Activated effector memory CD4-positive, alpha-beta T cell treated with Interleukin-2 at 50 U/mL for 16 hours (primary cell): ENCODE measurements at regions not wholly inside any gene's neighbourhood (a gene's known extent, or its start where the extent isn't known, plus 50 kb on each side); places are given as distances from the start of the nearest gene placed in this dataset.
A peak's percentile ranks its signal among the peaks of the same experiment; 100 is the strongest.

Source experiments
- DNase-seq: peaks from one replicate; pipeline ENCODE4 v3.0.0-alpha.2; 2020

DNA sequence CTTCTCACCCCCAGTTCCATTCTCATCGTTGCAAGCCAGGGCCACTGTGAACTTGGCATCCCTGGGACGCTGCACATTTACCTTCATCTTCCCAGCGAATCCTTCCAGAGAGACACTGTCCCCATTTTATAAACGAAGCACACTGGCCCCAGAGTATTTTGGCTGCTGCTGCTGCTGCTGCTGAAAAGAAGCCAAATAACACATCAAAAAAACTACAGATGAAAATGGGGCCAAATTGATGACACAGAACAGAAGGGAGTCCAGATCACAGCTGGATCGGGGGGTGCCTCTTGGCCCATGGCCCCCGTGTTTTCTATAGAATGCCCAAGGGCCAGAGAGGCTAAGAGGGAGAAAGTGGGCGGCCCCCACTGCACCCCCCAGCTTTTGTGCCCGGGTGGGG, 221.0 kb upstream of the IGF1R start:
- no peak for DNase-seq

DNA sequence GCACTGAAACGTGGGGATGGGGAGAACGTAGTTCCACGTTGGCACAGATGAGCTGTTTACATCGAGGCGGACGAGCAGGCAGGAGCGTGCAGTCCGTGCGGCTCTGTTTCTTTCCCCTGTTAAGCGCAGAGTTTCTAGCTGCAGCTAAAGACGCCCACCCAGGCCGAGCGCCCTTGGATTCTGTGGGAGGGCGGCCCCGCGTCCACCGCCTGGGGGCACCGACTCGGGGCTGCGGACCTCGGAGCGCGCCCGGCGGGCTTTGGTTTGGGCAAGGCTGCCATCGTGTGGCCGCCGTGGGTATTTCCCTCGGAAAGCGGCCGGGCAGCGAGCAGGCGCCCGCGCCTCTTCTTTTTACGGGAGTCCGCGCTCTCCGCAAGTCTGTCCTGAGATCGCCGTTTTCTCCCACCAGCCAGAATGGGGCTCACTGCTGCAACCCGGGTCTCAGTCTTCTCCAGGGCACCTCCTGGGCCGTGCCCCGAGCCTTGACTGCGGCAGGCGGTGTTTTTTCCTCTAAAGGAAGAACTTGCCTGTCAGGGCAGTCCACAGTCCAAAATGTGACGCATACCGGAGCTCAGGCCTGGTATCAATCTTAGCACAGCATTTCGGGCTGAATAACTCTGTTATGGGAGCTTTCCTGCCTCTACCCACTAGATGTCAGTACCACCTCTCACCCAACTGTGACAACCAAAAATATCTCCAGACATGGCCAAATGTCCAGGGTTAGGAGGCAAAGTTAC, 219.9 kb upstream of the IGF1R start:
- peak; percentile 18 for DNase-seq

DNA sequence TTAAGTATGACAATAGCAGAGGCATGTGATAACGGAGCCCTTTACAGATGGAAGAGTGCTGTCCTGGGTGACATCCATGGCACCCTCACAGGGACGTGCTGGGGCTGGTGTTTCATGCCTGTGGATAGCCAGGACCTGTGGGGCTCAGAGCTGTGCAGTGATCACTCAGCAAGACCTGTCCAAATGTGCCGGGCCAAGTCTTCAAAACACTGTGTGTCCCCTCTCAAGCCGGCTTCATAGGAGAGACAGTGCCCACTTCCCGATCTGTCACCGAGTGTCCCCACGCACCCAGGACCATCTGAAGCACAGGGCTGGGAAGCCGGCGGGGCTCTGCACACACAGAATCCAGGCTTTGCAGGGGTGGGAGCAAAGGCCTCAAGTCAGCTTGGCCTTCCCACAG, 217.2 kb upstream of the IGF1R start:
- DNase-seq: no peak

GRCh38 chr15:98433346-98433745, 215.0 kb upstream of the IGF1R start:
- DNase-seq: no peak

- no peak for DNase-seq
Observed at GRCh38 chr15:98433856-98434255, 214.5 kb upstream of the IGF1R start.

- no peak for DNase-seq
Observed at GRCh38 chr15:98437752-98438151, 210.6 kb upstream of the IGF1R start.

GRCh38 chr15:98438326-98438725, 210.0 kb upstream of the IGF1R start:
- no peak for DNase-seq

GRCh38 chr15:98438907-98439306, 209.4 kb upstream of the IGF1R start:
- DNase-seq: no peak

DNA sequence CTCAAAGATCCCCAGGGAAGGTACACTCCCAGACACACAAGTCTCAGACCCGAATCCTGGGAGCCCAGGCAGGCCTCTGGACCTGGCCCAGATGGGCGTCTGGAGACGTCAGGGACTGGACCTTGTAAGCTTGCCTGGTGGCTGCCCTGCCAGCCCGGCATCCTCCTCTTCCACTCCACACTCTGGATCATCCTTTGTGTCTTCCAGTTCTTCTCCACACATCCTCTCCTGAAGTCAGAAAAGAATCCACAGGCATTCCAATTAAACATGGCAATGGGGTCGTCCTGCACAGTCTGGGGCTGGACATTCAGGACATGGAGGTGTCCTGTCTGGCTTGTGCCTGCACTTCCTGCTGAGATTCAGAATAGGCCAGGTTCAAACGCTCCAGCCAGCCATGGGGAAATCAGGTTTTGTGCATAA, 208.8 kb upstream of the IGF1R start:
- no peak for DNase-seq

- no peak for DNase-seq
Observed at GRCh38 chr15:98440917-98441316, 207.4 kb upstream of the IGF1R start.

- no peak for DNase-seq
Observed at GRCh38 chr15:98441599-98441998, 206.7 kb upstream of the IGF1R start.

GRCh38 chr15:98442379-98442833, 205.9 kb upstream of the IGF1R start:
- DNase-seq: no peak

GRCh38 chr15:98442901-98443300, 205.4 kb upstream of the IGF1R start:
- DNase-seq: no peak

DNA sequence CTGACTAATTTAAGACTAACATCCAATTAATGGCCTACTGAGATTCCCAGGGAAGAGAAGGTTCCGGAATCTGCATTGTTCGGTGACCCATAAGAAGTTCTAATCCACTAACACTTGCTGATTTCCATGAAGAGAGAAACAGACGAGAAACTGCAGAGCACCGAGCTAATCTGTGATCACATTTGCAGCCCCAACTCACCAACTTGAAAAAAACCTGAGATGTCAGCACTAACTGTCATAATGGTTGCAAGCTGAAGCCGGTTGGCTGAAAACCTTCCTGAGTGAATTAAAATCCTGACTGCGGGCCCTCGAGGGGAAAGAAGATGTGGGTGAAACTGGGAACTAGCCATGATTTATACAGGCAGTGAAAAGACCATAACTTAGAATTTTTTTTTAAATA, 204.8 kb upstream of the IGF1R start:
- DNase-seq: no peak

- no peak for DNase-seq
Observed at GRCh38 chr15:98444138-98444537, 204.2 kb upstream of the IGF1R start.

DNA sequence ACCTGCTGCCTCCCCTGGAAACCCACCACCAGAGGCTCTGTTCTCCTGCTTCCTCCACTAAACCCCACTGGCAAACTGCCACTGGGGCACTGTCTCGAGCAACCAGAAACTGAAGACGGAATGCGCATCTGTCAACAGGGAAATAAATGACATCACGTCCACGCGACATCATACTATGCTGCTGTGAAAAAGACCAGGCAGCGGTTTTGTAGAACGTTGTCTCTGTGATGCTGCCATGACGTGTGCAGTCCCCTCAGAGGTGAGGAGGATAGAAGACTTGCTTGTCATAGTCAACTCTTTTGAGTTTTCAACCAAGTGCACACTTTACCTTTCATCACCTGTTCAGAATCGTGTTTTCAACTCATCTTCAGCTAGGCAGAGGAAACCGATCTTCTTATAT, 203.0 kb upstream of the IGF1R start:
- DNase-seq: no peak

GRCh38 chr15:98446083-98446482, 202.3 kb upstream of the IGF1R start:
- no peak for DNase-seq

DNA sequence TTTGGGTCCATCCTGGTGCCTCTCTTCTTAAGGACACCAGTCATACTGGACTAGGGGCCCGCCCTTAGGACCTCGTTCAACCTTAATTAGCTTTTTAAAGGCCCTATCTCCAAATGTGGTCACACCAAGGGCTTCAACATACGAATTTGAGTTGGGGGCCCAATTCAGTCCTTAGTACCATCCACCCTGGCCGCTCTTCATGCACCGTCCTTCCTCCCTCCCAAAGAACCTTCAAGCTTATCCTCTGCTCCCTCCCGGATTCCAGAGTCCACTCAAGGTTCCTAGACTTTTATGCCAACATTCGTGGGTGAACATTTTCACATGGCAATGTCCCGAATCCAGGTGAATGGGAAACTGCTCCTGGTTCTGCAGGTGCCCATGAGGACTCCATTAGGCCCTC, 201.3 kb upstream of the IGF1R start:
- no peak for DNase-seq

- DNase-seq: no peak
Observed at GRCh38 chr15:98451236-98451635, 197.1 kb upstream of the IGF1R start.

- no peak for DNase-seq
Observed at GRCh38 chr15:98452238-98452637, 196.1 kb upstream of the IGF1R start.

GRCh38 chr15:98455904-98456303, 192.4 kb upstream of the IGF1R start:
- no peak for DNase-seq

DNA sequence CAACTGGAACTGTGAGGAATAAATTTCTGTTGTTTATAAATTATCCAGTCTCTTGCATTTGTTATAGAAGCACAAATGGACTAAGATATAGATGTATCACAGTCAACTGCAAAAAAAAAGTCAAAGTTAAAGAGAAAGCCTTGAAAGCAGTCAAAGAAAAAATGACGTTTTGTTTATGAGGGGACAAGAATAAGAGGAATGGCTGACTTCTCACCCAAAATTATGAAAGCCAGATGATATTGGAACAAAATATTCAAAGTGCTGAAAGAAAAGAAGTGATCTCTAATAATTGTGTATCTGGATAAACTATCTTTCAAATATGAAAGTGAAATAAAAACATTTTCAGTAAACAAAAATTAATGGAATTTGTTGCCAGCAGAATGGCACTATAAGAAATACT, 171.8 kb upstream of the IGF1R start:
- DNase-seq: no peak

GRCh38 chr15:98480844-98481243, 167.5 kb upstream of the IGF1R start:
- no peak for DNase-seq

GRCh38 chr15:98483575-98484130, 164.7 kb upstream of the IGF1R start:
- no peak for DNase-seq

GRCh38 chr15:98484914-98485313, 163.4 kb upstream of the IGF1R start:
- no peak for DNase-seq
